D721Med (cell line): ENCODE measurements at regions not wholly inside any gene's neighbourhood (a gene's known extent, or its start where the extent isn't known, plus 50 kb on each side); places are given as distances from the start of the nearest gene placed in this dataset.

Source experiments
- DNase-seq: peaks from one replicate; pipeline ENCODE4 v3.0.0; 2011; ENCODE audit warnings: low spot score; ENCODE audit not compliant: insufficient read length
- FAIRE-seq: peaks from 2 replicates; lab custom pipeline; 2011; peaks lifted over from hg19 to GRCh38; lab: Jason Lieb, UNC
- CTCF ChIP-seq: IDR thresholded peaks from 2 replicates; pipeline ENCODE4 v1.5.1; 2012; ENCODE audit warnings: mild to moderate bottlenecking, control low read depth; ENCODE audit not compliant: insufficient read depth; ENCODE audit errors: missing control alignments

DNA sequence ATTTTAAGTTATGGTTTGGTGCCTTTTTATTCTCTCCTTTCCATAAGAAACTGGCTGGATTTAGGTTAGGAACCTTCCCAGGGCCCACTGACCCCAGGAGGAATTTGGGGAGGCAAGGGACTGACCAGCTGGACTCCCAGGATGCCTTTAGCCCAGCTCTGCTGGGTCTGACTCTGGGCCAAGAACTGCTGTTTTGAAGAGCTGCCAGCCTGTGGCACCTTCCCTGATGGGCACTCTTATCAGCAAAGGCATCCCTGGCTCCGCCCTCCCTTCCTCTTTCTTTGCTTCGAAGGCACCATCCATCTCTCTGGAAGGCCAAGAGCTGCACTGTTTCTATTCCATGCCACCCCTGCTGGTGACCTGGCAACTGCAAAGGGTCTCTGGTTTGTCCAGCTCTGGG lies 174.7 kb downstream of the POU4F1 start:
- FAIRE-seq (no peak), DNase-seq (no peak)
- no peak for TF ChIP-seq CTCF

DNA sequence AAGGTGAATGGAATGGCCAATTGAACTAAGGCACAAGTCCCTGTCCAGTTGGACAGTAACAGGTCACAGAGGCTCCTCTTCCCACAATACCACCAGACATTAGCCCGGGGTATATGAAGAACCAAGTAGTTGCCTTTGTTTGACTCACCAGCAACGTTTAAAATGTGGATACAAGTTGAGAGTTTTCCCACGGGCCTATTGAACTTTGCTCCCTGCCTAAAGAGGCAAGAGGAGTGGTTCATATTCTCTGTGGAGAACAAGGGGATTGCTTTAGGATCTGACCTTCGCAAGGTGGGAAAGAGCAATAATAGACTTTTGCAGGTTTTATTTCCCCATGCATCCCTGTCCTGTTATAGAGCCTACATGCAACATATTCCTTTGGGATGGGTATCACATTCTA lies 177.2 kb downstream of the POU4F1 start:
- DNase-seq (no peak), FAIRE-seq (no peak)
- no peak for TF ChIP-seq CTCF

- no peak for FAIRE-seq
- DNase-seq: no peak
- TF ChIP-seq CTCF: no peak
Observed at GRCh38 chr13:78420814-78421213, 182.5 kb downstream of the POU4F1 start.

DNA sequence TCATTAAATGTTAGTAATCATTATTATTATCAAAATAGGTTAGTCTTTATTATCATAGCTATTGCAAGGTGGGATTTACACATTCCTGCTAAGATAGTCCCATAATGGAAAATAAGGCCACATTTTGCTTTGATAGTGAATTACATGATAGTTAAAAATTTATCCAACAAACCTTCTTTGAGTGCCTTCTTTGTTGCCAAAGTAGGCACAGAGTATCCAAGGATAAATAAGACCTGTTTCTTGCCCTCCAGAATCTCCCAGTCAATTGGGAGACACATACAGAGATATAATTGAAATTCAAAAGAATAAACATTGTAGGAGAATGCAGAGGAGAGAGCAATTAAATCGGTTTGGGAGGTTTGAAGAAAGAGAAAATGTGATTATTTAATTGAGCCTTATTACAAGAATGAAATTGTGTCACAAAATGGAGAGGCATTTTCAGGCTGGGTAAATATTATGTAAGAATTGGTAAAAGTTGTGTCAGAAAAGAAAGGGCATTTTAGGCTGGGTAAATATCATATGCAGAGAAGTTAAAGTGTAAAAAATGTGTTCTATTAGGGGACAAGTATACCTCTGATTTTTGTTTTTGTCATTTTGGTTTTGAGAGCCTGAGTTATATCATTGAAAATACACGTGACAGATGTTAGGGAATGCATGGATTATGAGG lies 189.3 kb downstream of the POU4F1 start:
- no peak for FAIRE-seq

DNA sequence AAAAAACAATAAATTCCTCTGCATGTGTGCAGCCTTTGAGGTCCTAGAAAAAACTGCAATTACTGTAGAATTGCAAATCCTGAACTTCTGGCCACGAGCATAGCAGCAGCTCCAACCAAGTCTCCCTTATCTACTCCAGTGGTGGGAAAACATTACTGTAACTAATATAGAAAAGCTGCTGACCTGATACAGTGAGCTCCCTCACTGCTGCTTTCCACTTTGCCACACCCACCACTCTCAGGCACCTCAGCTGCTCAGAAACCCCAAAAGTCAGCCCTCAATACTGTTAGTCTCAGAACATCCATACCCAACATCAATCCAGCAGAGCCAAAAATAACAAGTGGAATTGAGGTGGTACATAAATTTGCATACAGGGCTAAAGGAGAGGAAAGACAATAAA lies 192.5 kb downstream of the POU4F1 start:
- FAIRE-seq (no peak), DNase-seq (no peak)
- no peak for TF ChIP-seq CTCF

More for the DNA sequence above, 189.3 kb downstream of the POU4F1 start:
- DNase-seq: no peak
- no peak for TF ChIP-seq CTCF

DNA sequence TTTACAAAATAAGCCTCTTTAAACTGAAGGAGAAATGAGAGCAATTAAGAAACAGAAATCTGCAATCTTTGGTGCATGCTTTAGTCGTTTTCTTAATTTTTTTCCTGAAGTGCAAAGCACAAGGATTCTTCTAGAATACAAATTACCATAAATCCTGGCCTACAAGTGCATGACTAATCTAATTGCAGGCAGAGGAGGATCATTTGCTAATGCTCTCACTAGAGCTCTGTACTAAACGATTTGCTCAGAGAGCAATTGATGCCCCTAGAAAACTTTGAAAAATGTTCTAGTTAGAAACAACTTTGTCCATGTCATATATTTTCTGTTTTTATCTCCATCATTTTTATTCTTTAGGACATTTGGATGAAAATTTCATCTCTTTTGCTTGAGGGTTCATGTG lies 193.2 kb downstream of the POU4F1 start:
- DNase-seq (no peak), FAIRE-seq (no peak)
- no peak for TF ChIP-seq CTCF

GRCh38 chr13:78409172-78409571 lies 194.2 kb downstream of the POU4F1 start:
- DNase-seq (no peak), FAIRE-seq (no peak)
- no peak for TF ChIP-seq CTCF
